ENCODE measurements at regions not wholly inside any gene's neighbourhood (a gene's known extent, or its start where the extent isn't known, plus 50 kb on each side); places are given as distances from the start of the nearest gene placed in this dataset.
A peak's percentile ranks its signal among the peaks of the same experiment; 100 is the strongest.

- H3K27ac ChIP-seq (ENCODE audit: low read depth, low read length) = no peak overlapping the region
- no peaks in the 10 kb centered on the region for H4K20me1 ChIP-seq (ENCODE audit: insufficient read depth)
- POLR2A ChIA-PET = no interaction called here
- no peak overlapping the region for H3K9ac ChIP-seq (ENCODE audit: low read length)
- no peaks in the 10 kb centered on the region for H3K9me2 ChIP-seq (ENCODE audit: insufficient read depth)
- RAD21 ChIA-PET (ENCODE audit: low non-redundant PET in 1 of 2, low total read pairs in 2 of 2, uncharacterized antibody in 2 of 2, unreplicated experiment in 2 of 2) = no interaction called here
- peaks cover 0 to 11% of the 10 kb centered on the region in 2 experiments; a peak in 3 of 4 replicates for H3K4me1 ChIP-seq (ENCODE audit: control insufficient read depth in 1 of 2, insufficient read depth in 2 of 2, low read length in 2 of 2)
- no TSS peak for BruUV-seq (replicated peaks)
- CTCF ChIA-PET = no interaction called here
- no peak for TF ChIP-seq ELF1 (IDR thresholded peaks at IDR 0.05; ENCODE audit: borderline replicate concordance, low read depth)
- TF ChIP-seq ZFX (IDR thresholded peaks at IDR 0.05) = no peak
- no peak for TF ChIP-seq SP1 (IDR thresholded peaks at IDR 0.05; ENCODE audit: low read depth)
- no peaks in the 10 kb centered on the region for H3K9me3 ChIP-seq (ENCODE audit: control insufficient read depth in 1 of 2, insufficient read depth in 1 of 2, low read depth in 1 of 2, low read length in 2 of 2)
- H3K79me2 ChIP-seq (ENCODE audit: insufficient read depth, low read length) = no peaks in the 10 kb centered on the region
- intact Hi-C loops (cut with micrococcal nuclease) = no loop called here
- no peak for DNase-seq (ENCODE audit: low read depth, low spot score)
- no peaks in the 10 kb centered on the region for H3K36me3 ChIP-seq (ENCODE audit: control insufficient read depth in 1 of 2, insufficient read depth in 2 of 2, low read length in 2 of 2)
- peak overlapping the region; percentile 56 for H2AFZ ChIP-seq (ENCODE audit: low read depth, low read length, poor library complexity, severe bottlenecking)
- 0 out of 2 replicates have a peak, but pooled peaks have one; percentile 24 for ATAC-seq
- peak overlapping the region; percentile 11 for H3K4me2 ChIP-seq (ENCODE audit: low read length)
- H3K27me3 ChIP-seq (ENCODE audit: insufficient read depth, low read length) = no peaks in the 10 kb centered on the region
- no peak overlapping the region for H3K4me3 ChIP-seq (replicated peaks in 1 of 2; ENCODE audit: low read depth in 1 of 2, low read length in 2 of 2)
Measured at GRCh38 chr12:93020631-93021597, 91.8 kb upstream of the EEA1 start.

- Histone ChIP-seq H3K9me3 (ENCODE audit: control insufficient read depth in 1 of 2, insufficient read depth in 1 of 2, low read depth in 1 of 2, low read length in 2 of 2) (no peaks in the 10 kb centered on the region), H3K4me2 (ENCODE audit: low read length) (no peak overlapping the region), H3K79me2 (ENCODE audit: insufficient read depth, low read length) (no peaks in the 10 kb centered on the region), H3K27ac (ENCODE audit: low read depth, low read length) (no peak overlapping the region), H3K4me1 (ENCODE audit: control insufficient read depth in 1 of 2, insufficient read depth in 2 of 2, low read length in 2 of 2) (peaks cover 0 to 11% of the 10 kb centered on the region in 2 experiments; a peak in 3 of 4 replicates), H3K9me2 (ENCODE audit: insufficient read depth) (no peaks in the 10 kb centered on the region), H3K36me3 (ENCODE audit: control insufficient read depth in 1 of 2, insufficient read depth in 2 of 2, low read length in 2 of 2) (no peaks in the 10 kb centered on the region), H3K4me3 (replicated peaks in 1 of 2; ENCODE audit: low read depth in 1 of 2, low read length in 2 of 2) (no peak overlapping the region), H3K9ac (ENCODE audit: low read length) (no peak overlapping the region), H2AFZ (ENCODE audit: low read depth, low read length, poor library complexity, severe bottlenecking) (no peak overlapping the region), H4K20me1 (ENCODE audit: insufficient read depth) (no peaks in the 10 kb centered on the region), H3K27me3 (ENCODE audit: insufficient read depth, low read length) (no peaks in the 10 kb centered on the region)
- intact Hi-C loops (cut with micrococcal nuclease) = no loop called here
- no peak for DNase-seq (ENCODE audit: low read depth, low spot score)
- ChIA-PET POLR2A (no interaction called here), CTCF (no interaction called here), RAD21 (ENCODE audit: low non-redundant PET in 1 of 2, low total read pairs in 2 of 2, uncharacterized antibody in 2 of 2, unreplicated experiment in 2 of 2) (no interaction called here)
- no peak for ATAC-seq
- BruUV-seq (replicated peaks) = no TSS peak
- TF ChIP-seq SIN3A (IDR thresholded peaks at IDR 0.05; ENCODE audit: low read depth) (no peak), ZNF274 (IDR thresholded peaks at IDR 0.05; ENCODE audit: low read depth, low read length) (no peak), EZH2 (IDR thresholded peaks at IDR 0.05) (no peak), SRF (IDR thresholded peaks at IDR 0.05; ENCODE audit: low read depth) (no peak), ZFX (IDR thresholded peaks at IDR 0.05) (no peak), EZH2phosphoT487 (IDR thresholded peaks at IDR 0.05; ENCODE audit: borderline replicate concordance) (no peak), FOSL1 (IDR thresholded peaks at IDR 0.05; ENCODE audit: low read depth) (no peak), EGR1 (IDR thresholded peaks at IDR 0.05; ENCODE audit: low read depth) (no peak), YY1 (IDR thresholded peaks at IDR 0.05; ENCODE audit: extremely low read depth, insufficient replicate concordance, low read depth, low read length) (no peak), ZBTB33 (IDR thresholded peaks at IDR 0.05; ENCODE audit: extremely low read depth, insufficient replicate concordance, low read length) (no peak), CEBPB (IDR thresholded peaks at IDR 0.05; ENCODE audit: low read depth) (no peak), POLR2A (IDR thresholded peaks at IDR 0.05; ENCODE audit: borderline replicate concordance, extremely low read depth, insufficient read depth, insufficient read length) (no peak), RAD21 (IDR thresholded peaks at IDR 0.05; ENCODE audit: low read depth) (no peak), ELF1 (IDR thresholded peaks at IDR 0.05; ENCODE audit: borderline replicate concordance, low read depth) (no peak)
Measured at GRCh38 chr12:93022603-93023340, 93.7 kb upstream of the EEA1 start.
